Body of pancreas (tissue), 4 donors: ENCODE measurements at regions not wholly inside any gene's neighbourhood (a gene's known extent, or its start where the extent isn't known, plus 50 kb on each side); places are given as distances from the start of the nearest gene placed in this dataset.

Source experiments
- CTCF ChIP-seq, 7 experiments: fragments of 450-650 bp in 4 of 7; fragments of 200-600 bp in 3 of 7; sonication (generic) in 3 of 7; IDR thresholded peaks; one replicate each; pipeline ENCODE4 v1.5.1; 2016 to 2019; ENCODE audit warnings: antibody characterized with exemption in 7 of 7
- POLR2A ChIP-seq, 3 donors: fragments of 450-650 bp; IDR thresholded peaks; one replicate each; pipeline ENCODE4 v1.6.1; 2016; ENCODE audit warnings: antibody characterized with exemption in 3 of 3, mild to moderate bottlenecking in 2 of 3

GRCh38 chr1:121444096-121444495 lies 259.3 kb downstream of the SRGAP2C start:
- no peak for TF ChIP-seq POLR2A (IDR thresholded peaks at IDR 0.05)
- TF ChIP-seq CTCF (IDR thresholded peaks at IDR 0.05), result no peak
